Activated B cell treated with CpG ODN at 0.5 μM for 24 hours (primary cell): ENCODE measurements at regions not wholly inside any gene's neighbourhood (a gene's known extent, or its start where the extent isn't known, plus 50 kb on each side); places are given as distances from the start of the nearest gene placed in this dataset.

Source experiments
- ATAC-seq: fragments of 200-7000 bp; cut with Tn5 transposase; one replicate; pipeline ENCODE4 v1.10.0; 2021; ENCODE audit warnings: low read depth, mild to moderate bottlenecking, moderate library complexity
- CTCF ChIA-PET: fragments of 350-600 bp; sonication (Branson Sonifier 250); formaldehyde crosslinking; loops from one replicate; lab custom pipeline; 2021; ENCODE audit warnings: antibody characterized with exemption; lab: Charles Lee
- POLR2A ChIA-PET: fragments of 350-600 bp; sonication (Branson Sonifier 250); formaldehyde crosslinking; loops from one replicate; lab custom pipeline; 2021; ENCODE audit warnings: antibody characterized with exemption; lab: Charles Lee
- DNase-seq: peaks from one replicate; pipeline ENCODE4 v3.0.0; 2022
- H3K27ac Mint-ChIP-seq: one replicate; pipeline ENCODE4 v1.8.0; 2020; ENCODE audit warnings: mixed read lengths
- H3K27me3 Mint-ChIP-seq: one replicate; pipeline ENCODE4 v1.8.0; 2021; ENCODE audit warnings: mixed read lengths
- H3K36me3 Mint-ChIP-seq: one replicate; pipeline ENCODE4 v1.8.0; 2021; ENCODE audit warnings: low read depth, mixed read lengths
- H3K4me1 Mint-ChIP-seq: one replicate; pipeline ENCODE4 v1.8.0; 2021; ENCODE audit warnings: mixed read lengths
- H3K4me3 Mint-ChIP-seq: one replicate; pipeline ENCODE4 v1.8.0; 2020; ENCODE audit warnings: mild to moderate bottlenecking, mixed read lengths
- H3K9me3 Mint-ChIP-seq: one replicate; pipeline ENCODE4 v1.8.0; 2020; ENCODE audit warnings: mixed read lengths
- CTCF ChIP-seq: fragments of 200-600 bp; IDR thresholded peaks from one replicate; pipeline ENCODE4 v1.8.0; 2022; ENCODE audit warnings: antibody characterized with exemption, mild to moderate bottlenecking
- intact Hi-C: fragments of 100-400 bp; cut with micrococcal nuclease; formaldehyde crosslinking; loops from one replicate; pipeline ENCODE4 v1.15.1; 2024

- H3K27ac Mint-ChIP-seq: no peak overlapping the region
- no peaks in the 10 kb centered on the region for H3K36me3 Mint-ChIP-seq
- H3K27me3 Mint-ChIP-seq: no peaks in the 10 kb centered on the region
- DNase-seq (no peak), ATAC-seq (no peak)
- H3K9me3 Mint-ChIP-seq: peaks cover 3% of the 10 kb centered on the region
- H3K4me3 Mint-ChIP-seq: no peak overlapping the region
- peaks cover 4% of the 10 kb centered on the region for H3K4me1 Mint-ChIP-seq
- CTCF ChIA-PET: no interaction called here
- TF ChIP-seq CTCF: no peak
- intact Hi-C loops: no loop called here
- POLR2A ChIA-PET: no interaction called here
Measured at GRCh38 chr6:156114541-156114940, 658.9 kb upstream of the NOX3 start.

GRCh38 chr6:156113631-156114030, 658.0 kb upstream of the NOX3 start:
- Mint-ChIP-seq H3K27me3 (no peaks in the 10 kb centered on the region), H3K9me3 (peaks cover under 1% of the 10 kb centered on the region), H3K4me3 (no peak overlapping the region), H3K27ac (no peak overlapping the region), H3K36me3 (no peaks in the 10 kb centered on the region), H3K4me1 (peaks cover 7% of the 10 kb centered on the region)
- ChIA-PET CTCF (no interaction called here), POLR2A (no interaction called here)
- intact Hi-C loops: no loop called here
- TF ChIP-seq CTCF: no peak
- ATAC-seq: no peak
- DNase-seq: no peak

GRCh38 chr6:156111913-156112312, 656.3 kb upstream of the NOX3 start:
- H3K27ac Mint-ChIP-seq: no peak overlapping the region
- ATAC-seq: no peak
- CTCF ChIA-PET: no interaction called here
- POLR2A ChIA-PET: no interaction called here
- DNase-seq: no peak
- intact Hi-C loops: no loop called here
- TF ChIP-seq CTCF: no peak
- no peaks in the 10 kb centered on the region for H3K36me3 Mint-ChIP-seq
- peaks cover 7% of the 10 kb centered on the region for H3K4me1 Mint-ChIP-seq
- no peak overlapping the region for H3K4me3 Mint-ChIP-seq
- H3K27me3 Mint-ChIP-seq: no peaks in the 10 kb centered on the region
- H3K9me3 Mint-ChIP-seq: no peaks in the 10 kb centered on the region

GRCh38 chr6:156110249-156110648, 654.6 kb upstream of the NOX3 start:
- Mint-ChIP-seq H3K4me1 (peaks cover 7% of the 10 kb centered on the region), H3K36me3 (no peaks in the 10 kb centered on the region), H3K27ac (no peak overlapping the region), H3K9me3 (no peaks in the 10 kb centered on the region), H3K4me3 (no peak overlapping the region), H3K27me3 (no peaks in the 10 kb centered on the region)
- DNase-seq (no peak), ATAC-seq (no peak)
- intact Hi-C loops: no loop called here
- TF ChIP-seq CTCF: no peak
- ChIA-PET CTCF (no interaction called here), POLR2A (no interaction called here)

GRCh38 chr6:156109713-156110112, 654.1 kb upstream of the NOX3 start:
- H3K27me3 Mint-ChIP-seq: no peaks in the 10 kb centered on the region
- no peaks in the 10 kb centered on the region for H3K9me3 Mint-ChIP-seq
- H3K4me3 Mint-ChIP-seq: no peak overlapping the region
- no peak overlapping the region for H3K27ac Mint-ChIP-seq
- TF ChIP-seq CTCF: no peak
- no peak for ATAC-seq
- ChIA-PET CTCF (no interaction called here), POLR2A (no interaction called here)
- intact Hi-C loops: no loop called here
- peaks cover 7% of the 10 kb centered on the region for H3K4me1 Mint-ChIP-seq
- H3K36me3 Mint-ChIP-seq: no peaks in the 10 kb centered on the region
- DNase-seq: no peak
